Mesodermal cell (in vitro differentiated cells): ENCODE measurements at regions not wholly inside any gene's neighbourhood (a gene's known extent, or its start where the extent isn't known, plus 50 kb on each side); places are given as distances from the start of the nearest gene placed in this dataset.

Experiments
- H3K27ac ChIP-seq: 2 replicates; pipeline ENCODE4 v1.7.0; 2013; ENCODE audit warnings: mild to moderate bottlenecking, low read depth, low read length, moderate library complexity; ENCODE audit not compliant: severe bottlenecking
- H3K36me3 ChIP-seq: 2 replicates; pipeline ENCODE4 v1.7.1; 2013; ENCODE audit warnings: mild to moderate bottlenecking, low read length, moderate library complexity; ENCODE audit not compliant: control insufficient read depth, insufficient read depth
- H3K4me1 ChIP-seq: one replicate; pipeline ENCODE4 v1.7.1; 2013; ENCODE audit warnings: mild to moderate bottlenecking, low read length; ENCODE audit not compliant: insufficient read depth, control insufficient read depth, poor library complexity, severe bottlenecking
- H3K4me3 ChIP-seq: 2 replicates; pipeline ENCODE4 v1.7.0; 2013; ENCODE audit warnings: low read length, control low read depth, mild to moderate bottlenecking; ENCODE audit not compliant: insufficient read depth, poor library complexity, severe bottlenecking; ENCODE audit errors: extremely low read depth
- H3K9me3 ChIP-seq: 2 replicates; pipeline ENCODE4 v1.7.1; 2013; ENCODE audit warnings: mild to moderate bottlenecking, low read length, moderate library complexity; ENCODE audit not compliant: control insufficient read depth
- WGBS, 2 experiments: methylation state at CpG; one replicate each; pipeline ENCODE4 v1.1.5; 2013; ENCODE audit warnings: missing lambda C conversion rate in 2 of 2; ENCODE audit not compliant: insufficient coverage in 2 of 2; 5-methylcytosine and 5-hydroxymethylcytosine counted together

- 87 to 89% methylated on average over 24 to 25 of the region's 25 CpGs for WGBS, 2 experiments
- H3K4me1 ChIP-seq, result no peaks in the 10 kb centered on the region
- no peak overlapping the region for H3K4me3 ChIP-seq
- no peak overlapping the region for H3K27ac ChIP-seq
- no peaks in the 10 kb centered on the region for H3K36me3 ChIP-seq
- H3K9me3 ChIP-seq, result peaks cover 4% of the 10 kb centered on the region
These were observed 71.5 kb downstream of the SIK1 start for GRCh38 chr21:43355266-43355924.

- H3K9me3 ChIP-seq, result peaks cover 4% of the 10 kb centered on the region
- H3K4me3 ChIP-seq, result no peak overlapping the region
- no peaks in the 10 kb centered on the region for H3K4me1 ChIP-seq
- H3K27ac ChIP-seq, result no peak overlapping the region
- no peaks in the 10 kb centered on the region for H3K36me3 ChIP-seq
- 85 to 92% methylated on average over 4 of the region's 4 CpGs for WGBS, 2 experiments
These were observed 72.3 kb downstream of the SIK1 start for GRCh38 chr21:43354666-43355065.

- 91 to 96% methylated on average over 13 of the region's 14 CpGs for WGBS, 2 experiments
- H3K9me3 ChIP-seq, result peaks cover 4% of the 10 kb centered on the region
- H3K4me3 ChIP-seq, result no peak overlapping the region
- no peaks in the 10 kb centered on the region for H3K4me1 ChIP-seq
- no peak overlapping the region for H3K27ac ChIP-seq
- H3K36me3 ChIP-seq, result no peaks in the 10 kb centered on the region
These were observed 72.9 kb downstream of the SIK1 start for GRCh38 chr21:43354026-43354420.

- Histone ChIP-seq H3K9me3 (peaks cover 4% of the 10 kb centered on the region), H3K4me1 (peaks cover 3% of the 10 kb centered on the region), H3K36me3 (no peaks in the 10 kb centered on the region), H3K4me3 (no peak overlapping the region), H3K27ac (no peak overlapping the region)
- WGBS, 2 experiments, result 91 to 94% methylated on average over 25 to 27 of the region's 28 CpGs
These were observed 73.5 kb downstream of the SIK1 start for GRCh38 chr21:43353282-43354025.

GRCh38 chr21:43352568-43353281, 74.2 kb downstream of the SIK1 start:
- 96 to 98% methylated on average over 9 to 10 of the region's 16 CpGs for WGBS, 2 experiments
- Histone ChIP-seq H3K9me3 (peaks cover 4% of the 10 kb centered on the region), H3K4me3 (no peak overlapping the region), H3K36me3 (no peaks in the 10 kb centered on the region), H3K27ac (no peak overlapping the region), H3K4me1 (peaks cover 6% of the 10 kb centered on the region)

- H3K4me3 ChIP-seq, result no peak overlapping the region
- peaks cover 4% of the 10 kb centered on the region for H3K9me3 ChIP-seq
- no peaks in the 10 kb centered on the region for H3K36me3 ChIP-seq
- peaks cover 6% of the 10 kb centered on the region for H3K4me1 ChIP-seq
- H3K27ac ChIP-seq, result no peak overlapping the region
- WGBS, 2 experiments, result 98 to 100% methylated on average over 5 to 7 of the region's 8 CpGs
These were observed 74.8 kb downstream of the SIK1 start for GRCh38 chr21:43352154-43352537.

GRCh38 chr21:43351501-43352153, 75.3 kb downstream of the SIK1 start:
- 87 to 96% methylated on average over 7 to 11 of the region's 13 CpGs for WGBS, 2 experiments

GRCh38 chr21:43349644-43350043, 77.3 kb downstream of the SIK1 start:
- Histone ChIP-seq H3K4me1 (peaks cover 21% of the 10 kb centered on the region), H3K36me3 (no peaks in the 10 kb centered on the region), H3K27ac (no peak overlapping the region), H3K4me3 (no peak overlapping the region), H3K9me3 (peaks cover 4% of the 10 kb centered on the region)
- 90 to 95% methylated on average over 4 to 6 of the region's 9 CpGs for WGBS, 2 experiments

More at GRCh38 chr21:43351501-43352153, 75.3 kb downstream of the SIK1 start:
- Histone ChIP-seq H3K4me1 (peaks cover 9% of the 10 kb centered on the region), H3K36me3 (no peaks in the 10 kb centered on the region), H3K9me3 (peaks cover 4% of the 10 kb centered on the region), H3K27ac (no peak overlapping the region), H3K4me3 (no peak overlapping the region)

GRCh38 chr21:43348801-43349261, 78.1 kb downstream of the SIK1 start:
- peaks cover 4% of the 10 kb centered on the region for H3K9me3 ChIP-seq
- 90 to 91% methylated on average over 18 to 20 of the region's 22 CpGs for WGBS, 2 experiments
- peaks cover 26% of the 10 kb centered on the region for H3K4me1 ChIP-seq
- no peak overlapping the region for H3K27ac ChIP-seq
- no peaks in the 10 kb centered on the region for H3K36me3 ChIP-seq
- no peak overlapping the region for H3K4me3 ChIP-seq

- Histone ChIP-seq H3K4me3 (no peak overlapping the region), H3K36me3 (no peaks in the 10 kb centered on the region), H3K27ac (no peak overlapping the region), H3K4me1 (peaks cover 26% of the 10 kb centered on the region), H3K9me3 (peaks cover 4% of the 10 kb centered on the region)
- 83 to 93% methylated on average over 10 to 11 of the region's 15 CpGs for WGBS, 2 experiments
These were observed 78.7 kb downstream of the SIK1 start for GRCh38 chr21:43348170-43348766.
